Panc1 (cell line): ENCODE measurements at regions not wholly inside any gene's neighbourhood (a gene's known extent, or its start where the extent isn't known, plus 50 kb on each side); places are given as distances from the start of the nearest gene placed in this dataset.
"Not testable (repeated sequence)": the region's sequence is repeated elsewhere in the genome, so short reads cannot be mapped to it uniquely, and the experiment has no call there.

Source experiments
- ATAC-seq: fragments of 200-7000 bp; cut with Tn5 transposase; 2 replicates; pipeline ENCODE4 v1.9.1; 2020; ENCODE audit warnings: mild to moderate bottlenecking, moderate library complexity
- BruUV-seq: library from RNA; stranded (reverse); fragments of 400-500 nt; replicated peaks from 2 replicates; lab custom pipeline; 2021; lab: Mats Ljungman, UMichigan
- CTCF ChIA-PET: fragments of 300-600 bp; sonication (Branson Sonifier 250); formaldehyde crosslinking; loops from one replicate; lab custom pipeline; 2022; ENCODE audit warnings: antibody characterized with exemption; lab: Charles Lee
- POLR2A ChIA-PET: fragments of 300-600 bp; sonication (Branson Sonifier 250); formaldehyde crosslinking; loops from one replicate; lab custom pipeline; 2022; ENCODE audit warnings: antibody characterized with exemption; lab: Charles Lee
- DNase-seq: peaks from one replicate; pipeline ENCODE4 v3.0.0-alpha.2; 2010; ENCODE audit warnings: low read depth, low spot score
- H3K27ac ChIP-seq: 2 replicates; pipeline ENCODE4 v1.5.1; 2011; ENCODE audit warnings: mild to moderate bottlenecking, low read length, inconsistent platforms
- H3K27me3 ChIP-seq: fragments of 200-500 bp; sonication (Bioruptor generic); 2 replicates; pipeline ENCODE4 v1.6.0; 2014; ENCODE audit warnings: low read length, inconsistent platforms; ENCODE audit not compliant: control insufficient read depth, insufficient read depth
- H3K36me3 ChIP-seq: fragments of 200-500 bp; sonication (Bioruptor generic); 2 replicates; pipeline ENCODE4 v1.5.1; 2014; ENCODE audit warnings: inconsistent platforms, mild to moderate bottlenecking, low read length, moderate library complexity; ENCODE audit not compliant: control insufficient read depth, insufficient read depth
- H3K4me1 ChIP-seq: 2 replicates; pipeline ENCODE4 v1.5.1; 2011; ENCODE audit warnings: inconsistent platforms, mild to moderate bottlenecking, low read length, moderate library complexity; ENCODE audit not compliant: control insufficient read depth, insufficient read depth
- H3K4me3 ChIP-seq, 2 experiments: 2 replicates each; pipeline ENCODE4 v1.5.1; 2011 to 2012; ENCODE audit warnings: low read depth in 2 of 2, low read length in 2 of 2, mild to moderate bottlenecking in 2 of 2, inconsistent platforms in 1 of 2, moderate library complexity in 1 of 2
- H3K9me3 ChIP-seq: fragments of 200-500 bp; sonication (Bioruptor generic); 2 replicates; pipeline ENCODE4 v1.5.1; 2014; ENCODE audit warnings: low read depth, mild to moderate bottlenecking, inconsistent platforms, low read length, moderate library complexity; ENCODE audit not compliant: control insufficient read depth, insufficient read depth
- CTCF ChIP-seq: fragments of 450-650 bp; IDR thresholded peaks from 2 replicates; pipeline ENCODE4 v1.5.1; 2017; ENCODE audit warnings: mild to moderate bottlenecking
- POLR2AphosphoS5 ChIP-seq: IDR thresholded peaks from 2 replicates; pipeline ENCODE4 v1.6.1; 2012; ENCODE audit warnings: mild to moderate bottlenecking, low read depth, low read length, moderate library complexity
- REST ChIP-seq, 2 experiments: IDR thresholded peaks; 2 replicates each; pipeline ENCODE4 v1.6.1; 2011 to 2012; ENCODE audit warnings: low read depth in 2 of 2, control low read depth in 1 of 2, low read length in 1 of 2, mild to moderate bottlenecking in 1 of 2, moderate library complexity in 1 of 2; ENCODE audit not compliant: insufficient read depth in 1 of 2
- SIN3A ChIP-seq: IDR thresholded peaks from 2 replicates; pipeline ENCODE4 v1.6.1; 2012; ENCODE audit warnings: low read depth, mild to moderate bottlenecking, low read length, moderate library complexity, borderline replicate concordance; ENCODE audit not compliant: insufficient read depth
- TCF7L2 ChIP-seq: IDR thresholded peaks from 2 replicates; pipeline ENCODE4 v1.6.1; 2011; ENCODE audit warnings: mild to moderate bottlenecking, low read depth, low read length, inconsistent platforms
- in situ Hi-C: cut with HindIII; loops from 2 replicates; pipeline ENCODE4 v1.10.0; 2016; ENCODE audit warnings: low sequenced_read_pairs, low pct_unique_long_range_greater_than_20kb
- intact Hi-C: fragments of 100-400 bp; cut with micrococcal nuclease; formaldehyde crosslinking; loops from one replicate; pipeline ENCODE4 v1.10.0; 2022; ENCODE audit not compliant: unreplicated experiment

GRCh38 chr14:59137256-59137655, 51.2 kb upstream of the DAAM1 start:
- Histone ChIP-seq H3K27me3 (no peaks in the 10 kb centered on the region; the same call in 1 of the 2 replicates), H3K36me3 (no peaks in the 10 kb centered on the region), H3K27ac (no peak overlapping the region), H3K4me1 (no peaks in the 10 kb centered on the region), H3K4me3 (no peak overlapping the region), H3K9me3 (no peaks in the 10 kb centered on the region)
- in situ Hi-C loops (no loop called here), intact Hi-C loops (no loop called here)
- CTCF ChIA-PET: no interaction called here
- POLR2A ChIA-PET: interaction anchor here (0.7 kb wide), 1 partner anchor 1244 kb away, joined by 13 read pairs; no protein-coding TSS in a partner anchor
- no TSS peak for BruUV-seq
- TF ChIP-seq CTCF (no peak), POLR2AphosphoS5 (no peak), TCF7L2 (no peak), SIN3A (no peak), REST (IDR thresholded peaks at IDR 0.05; ENCODE audit: insufficient read depth in 1 of 2, low read depth in 2 of 2, low read length in 1 of 2) (no peak)
- ATAC-seq (no peak), DNase-seq (no peak)

- BruUV-seq, ATAC-seq, in situ Hi-C loops, H3K27ac ChIP-seq, H3K36me3 ChIP-seq, POLR2A ChIA-PET, H3K9me3 ChIP-seq, DNase-seq, H3K4me1 ChIP-seq, CTCF ChIA-PET, H3K27me3 ChIP-seq, H3K4me3 ChIP-seq, intact Hi-C loops: not testable (repeated sequence)
Measured at GRCh38 chr14:59138576-59138975, 49.9 kb upstream of the DAAM1 start.
